RWPE2 (cell line): ENCODE measurements at regions not wholly inside any gene's neighbourhood (a gene's known extent, or its start where the extent isn't known, plus 50 kb on each side); places are given as distances from the start of the nearest gene placed in this dataset.

Experiments
- ATAC-seq: fragments of 200-7000 bp; cut with Tn5 transposase; 3 replicates; pipeline ENCODE4 v1.9.1; 2021; ENCODE audit warnings: low read depth
- DNase-seq: peaks from one replicate; pipeline ENCODE4 v3.0.0-alpha.2; 2020; ENCODE audit warnings: low spot score
- H3K27ac ChIP-seq: fragments of 450-650 bp; 2 replicates; pipeline ENCODE4 v1.5.1; 2017; ENCODE audit warnings: mild to moderate bottlenecking; ENCODE audit not compliant: poor library complexity, severe bottlenecking
- H3K27me3 ChIP-seq: fragments of 250-450 bp; sonication (Bioruptor Pico); 2 replicates; pipeline ENCODE4 v1.5.1; 2021; ENCODE audit warnings: mild to moderate bottlenecking, moderate library complexity; ENCODE audit not compliant: insufficient read depth, poor library complexity, severe bottlenecking
- H3K36me3 ChIP-seq: fragments of 250-450 bp; sonication (Bioruptor Pico); 2 replicates; pipeline ENCODE4 v1.5.1; 2020; ENCODE audit warnings: low read depth, mild to moderate bottlenecking, moderate library complexity
- H3K4me1 ChIP-seq: fragments of 250-450 bp; sonication (Bioruptor Pico); 2 replicates; pipeline ENCODE4 v1.5.1; 2021; ENCODE audit warnings: mild to moderate bottlenecking, moderate library complexity; ENCODE audit not compliant: insufficient read depth, poor library complexity, severe bottlenecking
- H3K4me3 ChIP-seq: fragments of 250-450 bp; sonication (Bioruptor Pico); 2 replicates; pipeline ENCODE4 v1.5.1; 2021; ENCODE audit warnings: mild to moderate bottlenecking, moderate library complexity; ENCODE audit not compliant: severe bottlenecking
- H3K9me3 ChIP-seq: fragments of 250-450 bp; sonication (Bioruptor Pico); 2 replicates; pipeline ENCODE4 v1.5.1; 2021; ENCODE audit warnings: mild to moderate bottlenecking, moderate library complexity; ENCODE audit not compliant: severe bottlenecking
- TF ChIP-seq, protein P1 (sequence below): fragments of 450-650 bp; IDR thresholded peaks from one replicate; pipeline ENCODE4 v1.5.1; 2017; ENCODE audit warnings: mild to moderate bottlenecking, moderate library complexity; ENCODE audit not compliant: poor library complexity, severe bottlenecking

GRCh38 chr9:134234687-134235359 lies 70.5 kb upstream of the RNU6ATAC start:
- Histone ChIP-seq H3K27ac (no peak overlapping the region), H3K27me3 (peaks cover 20% of the 10 kb centered on the region), H3K9me3 (no peaks in the 10 kb centered on the region), H3K4me1 (no peaks in the 10 kb centered on the region), H3K36me3 (no peaks in the 10 kb centered on the region), H3K4me3 (no peak overlapping the region)
- TF ChIP-seq, protein P1, sequence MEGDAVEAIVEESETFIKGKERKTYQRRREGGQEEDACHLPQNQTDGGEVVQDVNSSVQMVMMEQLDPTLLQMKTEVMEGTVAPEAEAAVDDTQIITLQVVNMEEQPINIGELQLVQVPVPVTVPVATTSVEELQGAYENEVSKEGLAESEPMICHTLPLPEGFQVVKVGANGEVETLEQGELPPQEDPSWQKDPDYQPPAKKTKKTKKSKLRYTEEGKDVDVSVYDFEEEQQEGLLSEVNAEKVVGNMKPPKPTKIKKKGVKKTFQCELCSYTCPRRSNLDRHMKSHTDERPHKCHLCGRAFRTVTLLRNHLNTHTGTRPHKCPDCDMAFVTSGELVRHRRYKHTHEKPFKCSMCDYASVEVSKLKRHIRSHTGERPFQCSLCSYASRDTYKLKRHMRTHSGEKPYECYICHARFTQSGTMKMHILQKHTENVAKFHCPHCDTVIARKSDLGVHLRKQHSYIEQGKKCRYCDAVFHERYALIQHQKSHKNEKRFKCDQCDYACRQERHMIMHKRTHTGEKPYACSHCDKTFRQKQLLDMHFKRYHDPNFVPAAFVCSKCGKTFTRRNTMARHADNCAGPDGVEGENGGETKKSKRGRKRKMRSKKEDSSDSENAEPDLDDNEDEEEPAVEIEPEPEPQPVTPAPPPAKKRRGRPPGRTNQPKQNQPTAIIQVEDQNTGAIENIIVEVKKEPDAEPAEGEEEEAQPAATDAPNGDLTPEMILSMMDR: no peak
- DNase-seq: no peak
- ATAC-seq: no peak

DNA sequence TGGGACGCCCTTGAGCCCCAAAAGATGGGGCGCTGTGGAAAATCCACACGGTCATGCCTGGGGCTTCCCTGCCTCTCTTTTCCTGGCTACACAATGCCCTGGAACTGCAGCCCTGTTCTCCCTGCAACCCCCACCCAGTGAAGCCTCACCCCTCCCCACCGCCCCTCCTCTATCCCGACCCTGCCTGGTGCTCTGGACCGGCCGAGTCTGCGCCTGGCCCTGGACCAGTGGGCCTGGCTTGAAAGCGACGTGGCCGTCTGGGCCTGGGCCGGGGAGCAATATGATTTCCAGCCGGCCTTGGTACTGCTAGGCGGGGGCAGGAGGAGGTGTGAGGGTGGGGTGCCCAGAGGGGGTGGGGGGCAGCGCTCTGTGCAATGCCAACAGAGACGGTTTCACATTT lies 71.0 kb upstream of the RNU6ATAC start:
- Histone ChIP-seq H3K9me3 (no peaks in the 10 kb centered on the region), H3K4me1 (no peaks in the 10 kb centered on the region), H3K27me3 (peaks cover 16% of the 10 kb centered on the region), H3K27ac (no peak overlapping the region), H3K4me3 (no peak overlapping the region), H3K36me3 (no peaks in the 10 kb centered on the region)
- DNase-seq: no peak
- no peak for ATAC-seq
- TF ChIP-seq, protein P1: no peak

GRCh38 chr9:134236001-134236421 lies 71.6 kb upstream of the RNU6ATAC start:
- TF ChIP-seq, protein P1: no peak
- no peaks in the 10 kb centered on the region for H3K4me1 ChIP-seq
- ATAC-seq: no peak

GRCh38 chr9:134236935-134237629 lies 72.7 kb upstream of the RNU6ATAC start:
- H3K36me3 ChIP-seq: no peaks in the 10 kb centered on the region
- H3K9me3 ChIP-seq: no peaks in the 10 kb centered on the region
- H3K4me3 ChIP-seq: no peak overlapping the region
- DNase-seq (no peak), ATAC-seq (no peak)
- no peak overlapping the region for H3K27ac ChIP-seq
- TF ChIP-seq, protein P1: no peak
- no peaks in the 10 kb centered on the region for H3K4me1 ChIP-seq
- H3K27me3 ChIP-seq: no peaks in the 10 kb centered on the region

More at GRCh38 chr9:134236001-134236421, 71.6 kb upstream of the RNU6ATAC start:
- no peak overlapping the region for H3K27ac ChIP-seq
- H3K27me3 ChIP-seq: peaks cover 9% of the 10 kb centered on the region
- no peak overlapping the region for H3K4me3 ChIP-seq
- no peaks in the 10 kb centered on the region for H3K9me3 ChIP-seq
- no peak for DNase-seq
- no peaks in the 10 kb centered on the region for H3K36me3 ChIP-seq
